HG03378 (cell line): ENCODE measurements at regions not wholly inside any gene's neighbourhood (a gene's known extent, or its start where the extent isn't known, plus 50 kb on each side); places are given as distances from the start of the nearest gene placed in this dataset.

Experiments used
- ATAC-seq: cut with Tn5 transposase; IDR thresholded peaks from one replicate; pipeline ENCODE4 v1.9.1; 2021; ENCODE audit warnings: mild to moderate bottlenecking, moderate library complexity; ENCODE audit not compliant: unreplicated experiment

- ATAC-seq, result no peak
Observed at GRCh38 chr5:164728733-164729132, 1223.3 kb downstream of the MAT2B start.

GRCh38 chr5:164735334-164735733, 1229.9 kb downstream of the MAT2B start:
- ATAC-seq, result no peak

GRCh38 chr5:164741376-164741775, 1236.0 kb downstream of the MAT2B start:
- peak; percentile 32 for ATAC-seq

- ATAC-seq, result peak; percentile 92
Observed at GRCh38 chr5:164742025-164742424, 1236.6 kb downstream of the MAT2B start.

GRCh38 chr5:164746723-164747122, 1241.3 kb downstream of the MAT2B start:
- no peak for ATAC-seq

GRCh38 chr5:164747371-164747770, 1242.0 kb downstream of the MAT2B start:
- ATAC-seq, result no peak

GRCh38 chr5:164748861-164749260, 1243.4 kb downstream of the MAT2B start:
- ATAC-seq, result peak; percentile 97

- no peak for ATAC-seq
Observed at GRCh38 chr5:164753434-164753833, 1248.0 kb downstream of the MAT2B start.

- ATAC-seq, result no peak
Observed at GRCh38 chr5:164763206-164763605, 1257.8 kb downstream of the MAT2B start.

- ATAC-seq, result no peak
Observed at GRCh38 chr5:164772122-164772521, 1266.7 kb downstream of the MAT2B start.

GRCh38 chr5:164784230-164784629, 1278.8 kb downstream of the MAT2B start:
- ATAC-seq, result no peak

GRCh38 chr5:164798110-164798509, 1292.7 kb downstream of the MAT2B start:
- ATAC-seq, result no peak

GRCh38 chr5:164799391-164799790, 1294.0 kb downstream of the MAT2B start:
- ATAC-seq, result no peak

GRCh38 chr5:164801910-164802309, 1296.5 kb downstream of the MAT2B start:
- ATAC-seq, result no peak

GRCh38 chr5:164809821-164810220, 1304.4 kb downstream of the MAT2B start:
- peak; percentile 93 for ATAC-seq

- no peak for ATAC-seq
Observed at GRCh38 chr5:164818445-164818844, 1313.0 kb downstream of the MAT2B start.

GRCh38 chr5:164824671-164825070, 1319.3 kb downstream of the MAT2B start:
- no peak for ATAC-seq

GRCh38 chr5:164832516-164832915, 1327.1 kb downstream of the MAT2B start:
- ATAC-seq, result no peak

- ATAC-seq, result no peak
Observed at GRCh38 chr5:164844348-164844747, 1338.9 kb downstream of the MAT2B start.

GRCh38 chr5:164860896-164861295, 1355.5 kb downstream of the MAT2B start:
- ATAC-seq, result no peak

- ATAC-seq, result no peak
Observed at GRCh38 chr5:164861610-164862009, 1356.2 kb downstream of the MAT2B start.

- no peak for ATAC-seq
Observed at GRCh38 chr5:164868761-164869160, 1363.3 kb downstream of the MAT2B start.

GRCh38 chr5:164869325-164869724, 1363.9 kb downstream of the MAT2B start:
- ATAC-seq, result no peak

- no peak for ATAC-seq
Observed at GRCh38 chr5:164876793-164877192, 1371.4 kb downstream of the MAT2B start.
